A673 (cell line): ENCODE measurements at regions not wholly inside any gene's neighbourhood (a gene's known extent, or its start where the extent isn't known, plus 50 kb on each side); places are given as distances from the start of the nearest gene placed in this dataset.

Experiments used
- CTCF ChIP-seq: fragments of 300-800, 200-600 bp; sonication (generic); conservative IDR thresholded peaks from 2 replicates; pipeline ENCODE4 v1.5.1; 2017; ENCODE audit warnings: low read depth, mild to moderate bottlenecking, antibody characterized with exemption, low read length, moderate library complexity, mixed read lengths
- EZH2 ChIP-seq: fragments of 200-600 bp; sonication (generic); IDR thresholded peaks from 2 replicates; pipeline ENCODE4 v1.6.1; 2017; ENCODE audit warnings: borderline replicate concordance, low read depth, mild to moderate bottlenecking, mixed read lengths, antibody characterized with exemption, low read length; ENCODE audit not compliant: poor library complexity, severe bottlenecking

- TF ChIP-seq CTCF: no peak
- no peak for TF ChIP-seq EZH2
These were observed 480.3 kb downstream of the MEIS1 start for GRCh38 chr2:66915237-66915636.
